ENCODE measurements at regions not wholly inside any gene's neighbourhood (a gene's known extent, or its start where the extent isn't known, plus 50 kb on each side); places are given as distances from the start of the nearest gene placed in this dataset.

DNA sequence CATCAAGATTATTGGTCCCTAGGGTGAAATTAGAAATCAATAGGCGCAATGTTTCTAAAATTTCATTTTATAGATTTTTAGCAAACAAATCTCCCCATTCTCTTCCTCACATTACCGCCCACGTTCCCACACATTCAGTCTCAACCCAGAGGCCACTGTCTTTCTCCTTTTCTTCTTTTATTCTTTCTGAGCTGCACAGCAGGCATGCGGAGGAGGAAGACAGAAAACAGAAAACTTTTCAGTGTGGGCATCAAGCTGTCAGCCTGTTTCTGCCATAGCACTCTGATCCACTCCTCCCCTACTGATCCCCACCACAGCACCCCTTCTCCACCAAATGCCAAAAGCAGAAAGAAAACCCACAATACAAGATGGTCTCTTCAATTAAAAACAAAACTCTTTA, 94.8 kb upstream of the ADAMTS3 start:
- TF ChIP-seq, protein P1, sequence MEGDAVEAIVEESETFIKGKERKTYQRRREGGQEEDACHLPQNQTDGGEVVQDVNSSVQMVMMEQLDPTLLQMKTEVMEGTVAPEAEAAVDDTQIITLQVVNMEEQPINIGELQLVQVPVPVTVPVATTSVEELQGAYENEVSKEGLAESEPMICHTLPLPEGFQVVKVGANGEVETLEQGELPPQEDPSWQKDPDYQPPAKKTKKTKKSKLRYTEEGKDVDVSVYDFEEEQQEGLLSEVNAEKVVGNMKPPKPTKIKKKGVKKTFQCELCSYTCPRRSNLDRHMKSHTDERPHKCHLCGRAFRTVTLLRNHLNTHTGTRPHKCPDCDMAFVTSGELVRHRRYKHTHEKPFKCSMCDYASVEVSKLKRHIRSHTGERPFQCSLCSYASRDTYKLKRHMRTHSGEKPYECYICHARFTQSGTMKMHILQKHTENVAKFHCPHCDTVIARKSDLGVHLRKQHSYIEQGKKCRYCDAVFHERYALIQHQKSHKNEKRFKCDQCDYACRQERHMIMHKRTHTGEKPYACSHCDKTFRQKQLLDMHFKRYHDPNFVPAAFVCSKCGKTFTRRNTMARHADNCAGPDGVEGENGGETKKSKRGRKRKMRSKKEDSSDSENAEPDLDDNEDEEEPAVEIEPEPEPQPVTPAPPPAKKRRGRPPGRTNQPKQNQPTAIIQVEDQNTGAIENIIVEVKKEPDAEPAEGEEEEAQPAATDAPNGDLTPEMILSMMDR (IDR thresholded peaks at IDR 0.05; ENCODE audit: insufficient read depth, low read length) = no peak
- TF ChIP-seq POLR2AphosphoS5 (IDR thresholded peaks at IDR 0.05; ENCODE audit: low read depth) = no peak
- TF ChIP-seq REST (IDR thresholded peaks at IDR 0.05; ENCODE audit: insufficient replicate concordance, low read depth) = no peak
